Fibroblast of lung (primary cell): ENCODE measurements at regions not wholly inside any gene's neighbourhood (a gene's known extent, or its start where the extent isn't known, plus 50 kb on each side); places are given as distances from the start of the nearest gene placed in this dataset.
A peak's percentile ranks its signal among the peaks of the same experiment; 100 is the strongest.

Experiments used
- DNase-seq, 2 donors: peaks; one replicate each; pipeline versions ENCODE4 v3.0.0 to v3.0.0-alpha.2; 2010; ENCODE audit warnings: low read depth in 2 of 2
- H2AFZ ChIP-seq: 2 replicates; pipeline ENCODE4 v1.5.1; 2012; ENCODE audit warnings: low read length, control low read depth, inconsistent platforms
- H3K27ac ChIP-seq: 2 replicates; pipeline ENCODE4 v1.5.1; 2011; ENCODE audit warnings: low read length, control low read depth; ENCODE audit not compliant: insufficient read depth
- H3K27me3 ChIP-seq: 2 replicates; pipeline ENCODE4 v1.5.1; 2011; ENCODE audit warnings: mild to moderate bottlenecking, low read length; ENCODE audit not compliant: control insufficient read depth, insufficient read depth
- H3K36me3 ChIP-seq: 2 replicates; pipeline ENCODE4 v1.5.1; 2011; ENCODE audit warnings: low read length; ENCODE audit not compliant: control insufficient read depth, insufficient read depth
- H3K4me1 ChIP-seq: 2 replicates; pipeline ENCODE4 v1.5.1; 2011; ENCODE audit warnings: low read length; ENCODE audit not compliant: control insufficient read depth, insufficient read depth; ENCODE audit errors: extremely low read depth
- H3K4me2 ChIP-seq: 2 replicates; pipeline ENCODE4 v1.5.1; 2011; ENCODE audit warnings: low read length, control low read depth; ENCODE audit not compliant: insufficient read depth; ENCODE audit errors: extremely low read depth
- H3K4me3 ChIP-seq, 4 experiments: fragments of 200-600 bp in 1 of 4; sonication (generic) in 1 of 4; replicated peaks in 1 of 4; 2 replicates each; pipeline ENCODE4 v1.5.1; 2011 to 2016; ENCODE audit warnings: low read length in 4 of 4, low read depth in 3 of 4, mild to moderate bottlenecking in 3 of 4, control low read depth in 2 of 4, inconsistent platforms in 1 of 4, mixed read lengths in 1 of 4; ENCODE audit not compliant: insufficient read depth in 1 of 4; ENCODE audit errors: control extremely low read depth in 1 of 4
- H3K79me2 ChIP-seq: 2 replicates; pipeline ENCODE4 v1.5.1; 2012; ENCODE audit warnings: mild to moderate bottlenecking, low read length, inconsistent platforms; ENCODE audit not compliant: control insufficient read depth, insufficient read depth
- H3K9ac ChIP-seq: 2 replicates; pipeline ENCODE4 v1.5.1; 2011; ENCODE audit warnings: mild to moderate bottlenecking, low read length, control low read depth; ENCODE audit not compliant: insufficient read depth
- H3K9me3 ChIP-seq: 2 replicates; pipeline ENCODE4 v1.5.1; 2012; ENCODE audit warnings: low read depth, low read length; ENCODE audit not compliant: control insufficient read depth, insufficient read depth
- H4K20me1 ChIP-seq: 2 replicates; pipeline ENCODE4 v1.5.1; 2011; ENCODE audit warnings: low read length; ENCODE audit not compliant: control insufficient read depth, insufficient read depth; ENCODE audit errors: extremely low read depth
- EZH2 ChIP-seq: IDR thresholded peaks from 2 replicates; pipeline ENCODE4 v1.5.1; 2012; ENCODE audit warnings: low read length, control low read depth, mild to moderate bottlenecking; ENCODE audit errors: missing control alignments
- TF ChIP-seq, protein P1 (sequence below), 2 donors: IDR thresholded peaks in 1 of 2; conservative IDR thresholded peaks in 1 of 2; 1 replicate in 1 of 2; 2 replicates in 1 of 2; pipeline ENCODE4 v1.5.1; 2011 to 2012; ENCODE audit warnings: low read length in 2 of 2, control low read depth in 1 of 2, inconsistent platforms in 1 of 2, low read depth in 1 of 2, mild to moderate bottlenecking in 1 of 2

DNA sequence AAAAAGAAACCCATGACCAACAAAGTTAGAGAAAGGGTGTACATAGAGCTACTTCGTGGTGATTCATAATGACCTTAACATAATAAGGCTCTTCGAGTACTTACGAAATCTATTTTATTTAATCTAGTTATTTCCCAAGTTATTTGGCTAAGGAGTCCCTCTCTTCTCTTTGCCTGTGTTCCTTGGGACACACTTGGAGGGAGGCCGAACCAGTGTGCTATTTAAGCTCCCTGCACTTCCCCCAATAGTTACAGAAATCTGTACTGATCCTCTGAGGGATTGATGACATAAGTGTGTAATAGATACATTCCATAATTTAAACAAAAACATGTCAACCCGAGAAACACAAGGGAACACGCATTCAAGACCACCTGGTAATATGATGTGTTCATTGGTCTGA is 351.1 kb downstream of the GATA3 start:
- Histone ChIP-seq H4K20me1 (no peaks in the 10 kb centered on the region), H3K79me2 (no peaks in the 10 kb centered on the region), H2AFZ (no peak overlapping the region), H3K27ac (no peak overlapping the region), H3K36me3 (no peaks in the 10 kb centered on the region), H3K27me3 (no peaks in the 10 kb centered on the region), H3K4me3 (no peak overlapping the region), H3K9ac (no peak overlapping the region), H3K4me1 (no peaks in the 10 kb centered on the region), H3K4me2 (no peak overlapping the region), H3K9me3 (no peaks in the 10 kb centered on the region)
- no peak for DNase-seq
- TF ChIP-seq, protein P1, sequence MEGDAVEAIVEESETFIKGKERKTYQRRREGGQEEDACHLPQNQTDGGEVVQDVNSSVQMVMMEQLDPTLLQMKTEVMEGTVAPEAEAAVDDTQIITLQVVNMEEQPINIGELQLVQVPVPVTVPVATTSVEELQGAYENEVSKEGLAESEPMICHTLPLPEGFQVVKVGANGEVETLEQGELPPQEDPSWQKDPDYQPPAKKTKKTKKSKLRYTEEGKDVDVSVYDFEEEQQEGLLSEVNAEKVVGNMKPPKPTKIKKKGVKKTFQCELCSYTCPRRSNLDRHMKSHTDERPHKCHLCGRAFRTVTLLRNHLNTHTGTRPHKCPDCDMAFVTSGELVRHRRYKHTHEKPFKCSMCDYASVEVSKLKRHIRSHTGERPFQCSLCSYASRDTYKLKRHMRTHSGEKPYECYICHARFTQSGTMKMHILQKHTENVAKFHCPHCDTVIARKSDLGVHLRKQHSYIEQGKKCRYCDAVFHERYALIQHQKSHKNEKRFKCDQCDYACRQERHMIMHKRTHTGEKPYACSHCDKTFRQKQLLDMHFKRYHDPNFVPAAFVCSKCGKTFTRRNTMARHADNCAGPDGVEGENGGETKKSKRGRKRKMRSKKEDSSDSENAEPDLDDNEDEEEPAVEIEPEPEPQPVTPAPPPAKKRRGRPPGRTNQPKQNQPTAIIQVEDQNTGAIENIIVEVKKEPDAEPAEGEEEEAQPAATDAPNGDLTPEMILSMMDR (conservative IDR thresholded peaks at IDR 0.05 in 1 of 2, IDR thresholded peaks at IDR 0.05 in 1 of 2; ENCODE audit: low read depth in 1 of 2, low read length in 2 of 2): no peak
- TF ChIP-seq EZH2: no peak

DNA sequence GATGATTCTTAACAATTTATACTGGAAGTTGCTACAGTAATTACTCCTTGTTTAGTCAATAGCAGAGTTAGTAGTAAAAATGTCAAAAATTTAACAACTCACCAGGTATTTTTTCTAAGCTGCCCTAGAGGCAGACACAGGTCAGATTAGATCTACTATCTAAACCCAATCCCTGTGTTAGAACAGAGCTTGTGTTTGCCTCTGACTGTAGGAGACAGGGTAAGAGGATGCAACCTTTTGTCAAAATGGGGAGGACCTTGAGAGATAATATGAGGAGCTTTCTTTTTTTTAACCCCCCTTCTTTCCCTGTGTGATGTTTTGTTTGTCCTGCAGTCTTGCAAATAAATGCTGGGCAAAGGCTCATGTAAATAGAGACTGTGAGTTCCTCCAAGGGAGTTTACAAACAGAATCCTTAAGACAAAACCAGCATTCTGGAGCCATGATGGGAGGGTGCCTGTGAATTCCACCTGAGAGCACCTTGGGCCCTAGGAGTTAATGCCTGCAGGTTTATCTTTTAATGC is 353.1 kb downstream of the GATA3 start:
- no peak for DNase-seq
- no peaks in the 10 kb centered on the region for H3K9me3 ChIP-seq

DNA sequence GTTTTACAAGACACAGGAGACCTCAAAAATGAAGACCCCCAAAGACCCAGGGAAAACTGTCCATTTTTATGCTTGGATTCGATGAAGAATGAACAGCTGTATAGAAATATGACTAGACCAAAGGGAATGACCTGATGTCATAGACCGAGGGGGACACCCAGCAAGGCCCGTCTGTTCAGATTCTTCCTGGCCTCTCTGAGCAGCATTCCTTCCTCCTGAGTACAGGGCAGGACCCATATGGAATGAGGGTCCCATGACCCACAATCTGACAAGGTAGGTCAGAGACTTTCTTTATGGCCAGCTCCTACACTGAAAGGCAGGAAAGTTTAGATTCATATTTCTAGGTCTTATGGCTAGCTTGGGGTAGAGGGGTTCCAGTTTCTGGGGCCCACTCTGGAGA is 356.0 kb downstream of the GATA3 start:
- peak in 1 of 2 donors; percentile 36 for DNase-seq
- no peak overlapping the region for H3K9ac ChIP-seq

More for the DNA sequence above, 353.1 kb downstream of the GATA3 start:
- Histone ChIP-seq H4K20me1 (no peaks in the 10 kb centered on the region), H2AFZ (no peak overlapping the region), H3K27ac (no peak overlapping the region), H3K4me1 (no peaks in the 10 kb centered on the region), H3K27me3 (no peaks in the 10 kb centered on the region), H3K79me2 (no peaks in the 10 kb centered on the region), H3K4me2 (no peak overlapping the region), H3K9ac (no peak overlapping the region), H3K36me3 (no peaks in the 10 kb centered on the region), H3K4me3 (no peak overlapping the region)
- TF ChIP-seq, protein P1 (conservative IDR thresholded peaks at IDR 0.05 in 1 of 2, IDR thresholded peaks at IDR 0.05 in 1 of 2; ENCODE audit: low read depth in 1 of 2, low read length in 2 of 2): no peak
- TF ChIP-seq EZH2: no peak

More for the DNA sequence above, 356.0 kb downstream of the GATA3 start:
- Histone ChIP-seq H3K9me3 (no peaks in the 10 kb centered on the region), H2AFZ (no peak overlapping the region), H4K20me1 (no peaks in the 10 kb centered on the region), H3K27ac (no peak overlapping the region), H3K4me3 (no peak overlapping the region), H3K36me3 (no peaks in the 10 kb centered on the region), H3K4me1 (no peaks in the 10 kb centered on the region), H3K27me3 (no peaks in the 10 kb centered on the region), H3K4me2 (no peak overlapping the region), H3K79me2 (no peaks in the 10 kb centered on the region)
- no peak for TF ChIP-seq EZH2
